Mesothelial cell of epicardium (in vitro differentiated cells): ENCODE measurements at regions not wholly inside any gene's neighbourhood (a gene's known extent, or its start where the extent isn't known, plus 50 kb on each side); places are given as distances from the start of the nearest gene placed in this dataset.
"Not testable (repeated sequence)": the region's sequence is repeated elsewhere in the genome, so short reads cannot be mapped to it uniquely, and the experiment has no call there.

Source experiments
- DNase-seq, 2 experiments: peaks; one replicate each; pipeline ENCODE4 v3.0.0; 2021; ENCODE audit warnings: low spot score in 2 of 2; ENCODE audit not compliant: unreplicated experiment in 2 of 2
- H3K27ac Mint-ChIP-seq: 2 replicates; pipeline ENCODE4 v1.8.0; 2021; ENCODE audit warnings: mixed read lengths
- H3K27me3 Mint-ChIP-seq: 2 replicates; pipeline ENCODE4 v1.8.0; 2021; ENCODE audit warnings: low read depth, mixed read lengths
- H3K36me3 Mint-ChIP-seq: 2 replicates; pipeline ENCODE4 v1.8.0; 2021; ENCODE audit warnings: mixed read lengths
- H3K4me1 Mint-ChIP-seq: 2 replicates; pipeline ENCODE4 v1.8.0; 2021; ENCODE audit warnings: mixed read lengths
- H3K4me3 Mint-ChIP-seq: 2 replicates; pipeline ENCODE4 v1.8.0; 2021; ENCODE audit warnings: mild to moderate bottlenecking, moderate library complexity, mixed read lengths
- H3K9me3 Mint-ChIP-seq: 2 replicates; pipeline ENCODE4 v1.8.0; 2021; ENCODE audit warnings: mixed read lengths
- CTCF ChIP-seq: fragments of 200-600 bp; sonication (generic); IDR thresholded peaks from one replicate; pipeline ENCODE4 v1.5.0; 2021; ENCODE audit warnings: antibody characterized with exemption; ENCODE audit not compliant: unreplicated experiment

GRCh38 chr1:228953207-228953606, 217.9 kb downstream of the RHOU start:
- no peaks in the 10 kb centered on the region for H3K36me3 Mint-ChIP-seq
- H3K27ac Mint-ChIP-seq = no peak overlapping the region
- TF ChIP-seq CTCF = no peak
- DNase-seq = no peak
- H3K4me3 Mint-ChIP-seq = no peak overlapping the region
- peaks cover 9% of the 10 kb centered on the region for H3K9me3 Mint-ChIP-seq
- H3K27me3 Mint-ChIP-seq = no peaks in the 10 kb centered on the region
- H3K4me1 Mint-ChIP-seq = peaks cover 8% of the 10 kb centered on the region

- H3K36me3 Mint-ChIP-seq, H3K4me3 Mint-ChIP-seq, H3K27ac Mint-ChIP-seq, H3K27me3 Mint-ChIP-seq, H3K9me3 Mint-ChIP-seq, DNase-seq: not testable (repeated sequence)
- H3K4me1 Mint-ChIP-seq = peaks cover 14% of the 10 kb centered on the region
Measured at GRCh38 chr1:228953808-228954207, 218.5 kb downstream of the RHOU start.

- DNase-seq = no peak
- Mint-ChIP-seq H3K9me3 (peaks cover 9% of the 10 kb centered on the region), H3K4me3 (no peak overlapping the region)
Measured at GRCh38 chr1:228955691-228956090, 220.4 kb downstream of the RHOU start.

GRCh38 chr1:228956864-228957263, 221.6 kb downstream of the RHOU start:
- Mint-ChIP-seq H3K9me3 (peaks cover 9% of the 10 kb centered on the region), H3K27me3 (no peaks in the 10 kb centered on the region), H3K4me1 (peaks cover 19% of the 10 kb centered on the region), H3K27ac (no peak overlapping the region), H3K36me3 (no peaks in the 10 kb centered on the region), H3K4me3 (no peak overlapping the region)
- no peak for DNase-seq
- no peak for TF ChIP-seq CTCF

More at GRCh38 chr1:228955691-228956090, 220.4 kb downstream of the RHOU start:
- no peak for TF ChIP-seq CTCF
- peaks cover 19% of the 10 kb centered on the region for H3K4me1 Mint-ChIP-seq
- H3K27me3 Mint-ChIP-seq = no peaks in the 10 kb centered on the region
- H3K27ac Mint-ChIP-seq = no peak overlapping the region
- no peaks in the 10 kb centered on the region for H3K36me3 Mint-ChIP-seq

GRCh38 chr1:228957535-228957934, 222.3 kb downstream of the RHOU start:
- Mint-ChIP-seq H3K36me3 (no peaks in the 10 kb centered on the region), H3K4me3 (no peak overlapping the region), H3K27me3 (no peaks in the 10 kb centered on the region), H3K27ac (no peak overlapping the region), H3K4me1 (peaks cover 19% of the 10 kb centered on the region), H3K9me3 (peaks cover 9% of the 10 kb centered on the region)
- TF ChIP-seq CTCF = no peak
- DNase-seq = no peak

GRCh38 chr1:228958121-228958520, 222.8 kb downstream of the RHOU start:
- H3K27me3 Mint-ChIP-seq = no peaks in the 10 kb centered on the region
- peaks cover 9% of the 10 kb centered on the region for H3K9me3 Mint-ChIP-seq
- H3K27ac Mint-ChIP-seq = peak overlapping the region; percentile 41
- TF ChIP-seq CTCF = no peak
- H3K4me1 Mint-ChIP-seq = peaks cover 18% of the 10 kb centered on the region
- no peak for DNase-seq
- no peaks in the 10 kb centered on the region for H3K36me3 Mint-ChIP-seq
- H3K4me3 Mint-ChIP-seq = no peak overlapping the region
